Suprapubic skin (tissue), 4 donors: ENCODE measurements at regions not wholly inside any gene's neighbourhood (a gene's known extent, or its start where the extent isn't known, plus 50 kb on each side); places are given as distances from the start of the nearest gene placed in this dataset.

Experiments
- DNase-seq, 2 donors: peaks; one replicate each; pipeline ENCODE4 v3.0.0-alpha.2; 2019; ENCODE audit warnings: low spot score in 2 of 2
- H3K27ac ChIP-seq: fragments of 200-600 bp; sonication (generic); one replicate; pipeline ENCODE4 v1.5.1; 2019
- H3K27me3 ChIP-seq: fragments of 200-600 bp; sonication (generic); one replicate; pipeline ENCODE4 v1.5.1; 2019
- H3K36me3 ChIP-seq: fragments of 200-600 bp; sonication (generic); one replicate; pipeline ENCODE4 v1.5.1; 2019
- H3K4me1 ChIP-seq: fragments of 200-600 bp; sonication (generic); one replicate; pipeline ENCODE4 v1.5.1; 2019
- H3K4me3 ChIP-seq: fragments of 200-600 bp; sonication (generic); one replicate; pipeline ENCODE4 v1.5.1; 2019; ENCODE audit warnings: mild to moderate bottlenecking
- H3K9me3 ChIP-seq: fragments of 200-600 bp; sonication (generic); one replicate; pipeline ENCODE4 v1.5.1; 2019
- CTCF ChIP-seq, 2 donors: fragments of 200-600 bp in 1 of 2; fragments of 450-650 bp in 1 of 2; sonication (generic) in 1 of 2; IDR thresholded peaks; one replicate each; pipeline ENCODE4 v1.5.1; 2016 to 2019; ENCODE audit warnings: antibody characterized with exemption in 2 of 2, mild to moderate bottlenecking in 1 of 2, moderate library complexity in 1 of 2
- EP300 ChIP-seq: sonication (generic); formaldehyde crosslinking; IDR thresholded peaks from one replicate; pipeline ENCODE4 v1.6.1; 2017; ENCODE audit warnings: antibody characterized with exemption
- POLR2A ChIP-seq, 2 donors: fragments of 450-650 bp; IDR thresholded peaks; one replicate each; pipeline ENCODE4 v1.6.1; 2017; ENCODE audit warnings: antibody characterized with exemption in 2 of 2, mild to moderate bottlenecking in 2 of 2, moderate library complexity in 2 of 2
- POLR2AphosphoS5 ChIP-seq, 3 donors: sonication (generic); formaldehyde crosslinking; IDR thresholded peaks; one replicate each; pipeline ENCODE4 v1.6.1; 2017; ENCODE audit warnings: antibody characterized with exemption in 3 of 3
- WGBS: methylation state at CpG from one replicate; pipeline ENCODE4 v1.1.5; 2018; 5-methylcytosine and 5-hydroxymethylcytosine counted together

- Histone ChIP-seq H3K27ac (no peak overlapping the region), H3K4me1 (peaks cover 3% of the 10 kb centered on the region), H3K27me3 (peaks cover 28% of the 10 kb centered on the region), H3K9me3 (no peaks in the 10 kb centered on the region), H3K4me3 (no peak overlapping the region), H3K36me3 (no peaks in the 10 kb centered on the region)
- DNase-seq = no peak
- TF ChIP-seq CTCF (IDR thresholded peaks at IDR 0.05) (no peak), POLR2AphosphoS5 (IDR thresholded peaks at IDR 0.05) (no peak), EP300 (no peak), POLR2A (IDR thresholded peaks at IDR 0.05) (no peak)
- WGBS = 42% methylated on average over 5 of the region's 5 CpGs
Measured at GRCh38 chr15:26129852-26130251, 266.7 kb upstream of the ATP10A start.

GRCh38 chr15:26128611-26129140 lies 265.5 kb upstream of the ATP10A start:
- 84% methylated on average over 7 of the region's 7 CpGs for WGBS
- Histone ChIP-seq H3K9me3 (no peaks in the 10 kb centered on the region), H3K4me1 (peaks cover 3% of the 10 kb centered on the region), H3K27me3 (peaks cover 28% of the 10 kb centered on the region), H3K4me3 (no peak overlapping the region), H3K36me3 (no peaks in the 10 kb centered on the region), H3K27ac (no peak overlapping the region)
- TF ChIP-seq POLR2AphosphoS5 (IDR thresholded peaks at IDR 0.05) (no peak), POLR2A (IDR thresholded peaks at IDR 0.05) (no peak), EP300 (no peak), CTCF (IDR thresholded peaks at IDR 0.05) (no peak)
- no peak for DNase-seq

- DNase-seq = no peak
- H3K27me3 ChIP-seq = peaks cover 15% of the 10 kb centered on the region
- no peaks in the 10 kb centered on the region for H3K9me3 ChIP-seq
- no peak overlapping the region for H3K4me3 ChIP-seq
- no peaks in the 10 kb centered on the region for H3K36me3 ChIP-seq
- WGBS = 88% methylated on average over 3 of the region's 3 CpGs
- TF ChIP-seq EP300 (no peak), POLR2A (IDR thresholded peaks at IDR 0.05) (no peak)
- H3K4me1 ChIP-seq = peaks cover 3% of the 10 kb centered on the region
- H3K27ac ChIP-seq = no peak overlapping the region
Measured at GRCh38 chr15:26126819-26127387, 263.8 kb upstream of the ATP10A start.

GRCh38 chr15:26126070-26126469 lies 262.9 kb upstream of the ATP10A start:
- DNase-seq = no peak
- peaks cover 3% of the 10 kb centered on the region for H3K4me1 ChIP-seq
- TF ChIP-seq POLR2AphosphoS5 (IDR thresholded peaks at IDR 0.05) (no peak), POLR2A (IDR thresholded peaks at IDR 0.05) (no peak), CTCF (IDR thresholded peaks at IDR 0.05) (no peak), EP300 (no peak)
- peaks cover 15% of the 10 kb centered on the region for H3K27me3 ChIP-seq
- H3K4me3 ChIP-seq = no peak overlapping the region
- whole genome bisulfite sequencing = 26% methylated on average over 6 of the region's 6 CpGs
- H3K27ac ChIP-seq = no peak overlapping the region
- H3K9me3 ChIP-seq = no peaks in the 10 kb centered on the region
- no peaks in the 10 kb centered on the region for H3K36me3 ChIP-seq

- H3K9me3 ChIP-seq = no peaks in the 10 kb centered on the region
- H3K27ac ChIP-seq = no peak overlapping the region
- H3K36me3 ChIP-seq = no peaks in the 10 kb centered on the region
- H3K4me3 ChIP-seq = no peak overlapping the region
- WGBS = 36% methylated on average over 5 of the region's 12 CpGs
- DNase-seq = no peak
- peaks cover 3% of the 10 kb centered on the region for H3K4me1 ChIP-seq
- H3K27me3 ChIP-seq = peaks cover 15% of the 10 kb centered on the region
- TF ChIP-seq POLR2A (IDR thresholded peaks at IDR 0.05) (no peak), POLR2AphosphoS5 (IDR thresholded peaks at IDR 0.05) (no peak), CTCF (IDR thresholded peaks at IDR 0.05) (no peak), EP300 (no peak)
Measured at GRCh38 chr15:26125664-26126063, 262.5 kb upstream of the ATP10A start.

GRCh38 chr15:26119322-26119721 lies 256.2 kb upstream of the ATP10A start:
- 92% methylated on average over 6 of the region's 6 CpGs for WGBS
- no peak overlapping the region for H3K27ac ChIP-seq
- peaks cover 8% of the 10 kb centered on the region for H3K4me1 ChIP-seq
- H3K4me3 ChIP-seq = no peak overlapping the region
- no peak for DNase-seq
- H3K36me3 ChIP-seq = no peaks in the 10 kb centered on the region
- H3K9me3 ChIP-seq = no peaks in the 10 kb centered on the region
- TF ChIP-seq EP300 (no peak), CTCF (IDR thresholded peaks at IDR 0.05) (no peak), POLR2AphosphoS5 (IDR thresholded peaks at IDR 0.05) (no peak), POLR2A (IDR thresholded peaks at IDR 0.05) (no peak)
- no peaks in the 10 kb centered on the region for H3K27me3 ChIP-seq
